H9 (cell line): ENCODE measurements at regions not wholly inside any gene's neighbourhood (a gene's known extent, or its start where the extent isn't known, plus 50 kb on each side); places are given as distances from the start of the nearest gene placed in this dataset.

ENCODE experiments used
- DNase-seq: peaks from one replicate; pipeline ENCODE4 v3.0.0-alpha.2; 2017
- H2AFZ ChIP-seq: one replicate; pipeline ENCODE4 v1.6.1; 2013; ENCODE audit warnings: mild to moderate bottlenecking, low read length, control low read depth, moderate library complexity
- H2AK5ac ChIP-seq: 2 replicates; pipeline ENCODE4 v1.6.1; 2013; ENCODE audit warnings: low read length, control low read depth, mixed read lengths; ENCODE audit not compliant: insufficient read length
- H2BK120ac ChIP-seq: one replicate; pipeline ENCODE4 v1.6.1; 2013; ENCODE audit warnings: low read depth, mild to moderate bottlenecking, low read length, control low read depth, inconsistent platforms; ENCODE audit not compliant: poor library complexity, severe bottlenecking
- H2BK12ac ChIP-seq: 2 replicates; pipeline ENCODE4 v1.6.1; 2013; ENCODE audit warnings: low read length, control low read depth, mixed read lengths, low read depth; ENCODE audit not compliant: insufficient read length
- H2BK15ac ChIP-seq: 2 replicates; pipeline ENCODE4 v1.6.1; 2013; ENCODE audit warnings: low read depth, low read length, control low read depth
- H2BK20ac ChIP-seq: one replicate; pipeline ENCODE4 v1.6.1; 2013; ENCODE audit warnings: low read depth, mild to moderate bottlenecking, low read length, control low read depth, inconsistent platforms; ENCODE audit not compliant: poor library complexity, severe bottlenecking
- H2BK5ac ChIP-seq: 2 replicates; pipeline ENCODE4 v1.6.1; 2013; ENCODE audit warnings: low read length, control low read depth, mixed read lengths; ENCODE audit not compliant: insufficient read length
- H3K14ac ChIP-seq: 2 replicates; pipeline ENCODE4 v1.6.1; 2013; ENCODE audit warnings: low read length, control low read depth; ENCODE audit not compliant: insufficient read depth
- H3K18ac ChIP-seq: 2 replicates; pipeline ENCODE4 v1.6.1; 2013; ENCODE audit warnings: low read depth, mild to moderate bottlenecking, mixed read lengths, low read length, control low read depth; ENCODE audit not compliant: insufficient read length
- H3K23ac ChIP-seq: 2 replicates; pipeline ENCODE4 v1.6.1; 2013; ENCODE audit warnings: low read length, control low read depth, mixed read lengths, low read depth; ENCODE audit not compliant: insufficient read length
- H3K23me2 ChIP-seq: 2 replicates; pipeline ENCODE4 v1.6.1; 2013; ENCODE audit warnings: low read depth, mild to moderate bottlenecking, mixed read lengths, low read length, control low read depth; ENCODE audit not compliant: insufficient read length, poor library complexity, severe bottlenecking
- H3K27ac ChIP-seq: 2 replicates; pipeline ENCODE4 v1.5.1; 2013; ENCODE audit warnings: low read length, control low read depth, mixed read lengths, low read depth; ENCODE audit not compliant: insufficient read length
- H3K27me3 ChIP-seq: 2 replicates; pipeline ENCODE4 v1.6.1; 2013; ENCODE audit warnings: low read length, control low read depth, inconsistent platforms; ENCODE audit not compliant: insufficient read depth
- H3K4ac ChIP-seq: 2 replicates; pipeline ENCODE4 v1.6.1; 2013; ENCODE audit warnings: low read depth, mild to moderate bottlenecking, control low read depth, inconsistent platforms, low read length, moderate library complexity
- H3K4me1 ChIP-seq: 2 replicates; pipeline ENCODE4 v1.6.1; 2013; ENCODE audit warnings: low read length, control low read depth, inconsistent platforms; ENCODE audit not compliant: insufficient read depth
- H3K4me2 ChIP-seq: 2 replicates; pipeline ENCODE4 v1.6.1; 2013; ENCODE audit warnings: low read length, control low read depth, mixed read lengths; ENCODE audit not compliant: insufficient read length, insufficient read depth
- H3K56ac ChIP-seq: 2 replicates; pipeline ENCODE4 v1.6.1; 2013; ENCODE audit warnings: low read depth, mild to moderate bottlenecking, mixed read lengths, low read length, control low read depth; ENCODE audit not compliant: insufficient read length
- H3K79me1 ChIP-seq: 2 replicates; pipeline ENCODE4 v1.6.1; 2013; ENCODE audit warnings: low read depth, mild to moderate bottlenecking, moderate library complexity, low read length, control low read depth, inconsistent platforms; ENCODE audit not compliant: insufficient read depth, poor library complexity, severe bottlenecking
- H3K79me2 ChIP-seq: 2 replicates; pipeline ENCODE4 v1.6.1; 2013; ENCODE audit warnings: low read length, control low read depth, inconsistent platforms; ENCODE audit not compliant: insufficient read depth
- H3K9ac ChIP-seq: 2 replicates; pipeline ENCODE4 v1.6.1; 2013; ENCODE audit warnings: low read length, control low read depth, mixed read lengths; ENCODE audit not compliant: insufficient read length; ENCODE audit errors: extremely low read depth
- H3K9me3 ChIP-seq: one replicate; pipeline ENCODE4 v1.6.1; 2013; ENCODE audit warnings: low read depth, low read length, inconsistent platforms; ENCODE audit not compliant: control insufficient read depth
- H3T11ph ChIP-seq: one replicate; pipeline ENCODE4 v1.6.1; 2013; ENCODE audit warnings: mild to moderate bottlenecking, low read length, control low read depth, inconsistent platforms
- H4K20me1 ChIP-seq: one replicate; pipeline ENCODE4 v1.6.1; 2013; ENCODE audit not compliant: control insufficient read depth, insufficient read length, insufficient read depth
- H4K5ac ChIP-seq: 2 replicates; pipeline ENCODE4 v1.6.1; 2013; ENCODE audit warnings: low read depth, mild to moderate bottlenecking, mixed read lengths, low read length, control low read depth; ENCODE audit not compliant: insufficient read length
- H4K8ac ChIP-seq: replicated peaks from 2 replicates; pipeline ENCODE4 v1.6.1; 2013; ENCODE audit warnings: low read length, control low read depth, mixed read lengths, low read depth; ENCODE audit not compliant: insufficient read length
- H4K91ac ChIP-seq: 2 replicates; pipeline ENCODE4 v1.6.1; 2013; ENCODE audit warnings: low read depth, mild to moderate bottlenecking, moderate library complexity, mixed read lengths, low read length, control low read depth; ENCODE audit not compliant: insufficient read length
- H3K27ac Mint-ChIP-seq, 3 experiments: 2 replicates in 2 of 3; 3 replicates in 1 of 3; pipeline ENCODE4 v1.8.0; 2020 to 2021; ENCODE audit warnings: mixed read lengths in 3 of 3, mild to moderate bottlenecking in 1 of 3, moderate library complexity in 1 of 3
- H3K27me3 Mint-ChIP-seq: 2 replicates; pipeline ENCODE4 v1.8.0; 2021; ENCODE audit warnings: low read depth, mild to moderate bottlenecking, moderate library complexity, mixed read lengths
- H3K36me3 Mint-ChIP-seq, 3 experiments: 2 replicates in 2 of 3; 3 replicates in 1 of 3; pipeline ENCODE4 v1.8.0; 2020 to 2021; ENCODE audit warnings: low read depth in 3 of 3, mixed read lengths in 3 of 3; ENCODE audit not compliant: insufficient read depth in 1 of 3
- H3K4me1 Mint-ChIP-seq, 2 experiments: 2 replicates each; pipeline ENCODE4 v1.8.0; 2020; ENCODE audit warnings: mixed read lengths in 2 of 2
- H3K4me3 Mint-ChIP-seq, 2 experiments: 2 replicates in 1 of 2; 3 replicates in 1 of 2; pipeline ENCODE4 v1.8.0; 2020 to 2021; ENCODE audit warnings: mild to moderate bottlenecking in 2 of 2, mixed read lengths in 2 of 2, moderate library complexity in 1 of 2
- H3K9me3 Mint-ChIP-seq, 2 experiments: 2 replicates in 1 of 2; 3 replicates in 1 of 2; pipeline ENCODE4 v1.8.0; 2020; ENCODE audit warnings: mild to moderate bottlenecking in 2 of 2, mixed read lengths in 2 of 2, moderate library complexity in 1 of 2
- WGBS: extraction: QIAGEN DNeasy Blood & Tissue Kit; methylation state at CpG from one replicate; pipeline ENCODE4 v1.1.7; 2013; ENCODE audit warnings: missing lambda C conversion rate, low lambda C conversion rate, mixed read lengths; ENCODE audit not compliant: insufficient read length; ENCODE audit errors: extremely low coverage; 5-methylcytosine and 5-hydroxymethylcytosine counted together
- TF ChIP-seq, protein P1 (sequence below): fragments of 200-600 bp; sonication (generic); conservative IDR thresholded peaks from 3 replicates; pipeline ENCODE4 v1.8.0; 2021; ENCODE audit warnings: antibody characterized with exemption, mild to moderate bottlenecking

DNA sequence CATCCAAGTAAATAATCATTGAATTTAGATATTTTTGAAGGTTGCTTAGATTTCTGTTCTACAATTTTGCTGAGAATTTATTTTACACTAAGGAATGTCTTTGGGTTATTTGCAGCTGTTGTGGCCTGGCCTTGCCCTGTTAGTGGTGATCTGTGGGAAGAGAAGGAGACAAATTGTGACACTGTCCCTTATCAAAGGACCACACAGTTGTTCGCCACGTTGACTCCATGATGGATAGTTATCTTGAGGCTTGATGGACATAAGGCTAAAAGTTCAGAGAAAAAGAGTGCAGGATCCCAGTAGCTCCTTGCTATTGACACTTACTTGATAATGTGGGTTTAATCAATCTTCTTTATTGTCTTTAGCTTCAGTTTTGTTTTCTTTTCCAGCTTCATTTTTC lies 186.6 kb upstream of the MEF2C start:
- H3K27me3 Mint-ChIP-seq, result no peaks in the 10 kb centered on the region
- Histone ChIP-seq H3K23ac (no peak overlapping the region), H3K9ac (no peak overlapping the region), H2BK120ac (no peak overlapping the region), H3K27me3 (no peaks in the 10 kb centered on the region), H4K20me1 (no peaks in the 10 kb centered on the region), H3T11ph (no peak overlapping the region), H3K18ac (no peak overlapping the region), H4K8ac (no peak overlapping the region), H3K23me2 (no peaks in the 10 kb centered on the region), H2BK12ac (no peak overlapping the region), H3K9me3 (no peaks in the 10 kb centered on the region), H3K14ac (no peak overlapping the region), H2BK5ac (no peak overlapping the region), H2BK15ac (no peak overlapping the region), H3K56ac (no peak overlapping the region), H3K79me2 (no peaks in the 10 kb centered on the region), H2BK20ac (no peak overlapping the region), H4K5ac (no peak overlapping the region), H3K4me1 (no peaks in the 10 kb centered on the region; the same call in 1 of the 2 replicates), H3K4ac (no peak overlapping the region), H3K27ac (no peak overlapping the region), H3K79me1 (no peaks in the 10 kb centered on the region), H2AFZ (no peak overlapping the region), H4K91ac (no peak overlapping the region), H2AK5ac (no peak overlapping the region), H3K4me2 (no peak overlapping the region)
- no peak for DNase-seq
- peak overlapping the region in 1 of 3 experiments; percentile 89; a peak in 2 of 7 replicates for H3K27ac Mint-ChIP-seq
- no peaks in the 10 kb centered on the region for H3K36me3 Mint-ChIP-seq
- H3K4me1 Mint-ChIP-seq, result peaks cover 4 to 5% of the 10 kb centered on the region in 2 experiments
- no peaks in the 10 kb centered on the region for H3K9me3 Mint-ChIP-seq
- TF ChIP-seq, protein P1, sequence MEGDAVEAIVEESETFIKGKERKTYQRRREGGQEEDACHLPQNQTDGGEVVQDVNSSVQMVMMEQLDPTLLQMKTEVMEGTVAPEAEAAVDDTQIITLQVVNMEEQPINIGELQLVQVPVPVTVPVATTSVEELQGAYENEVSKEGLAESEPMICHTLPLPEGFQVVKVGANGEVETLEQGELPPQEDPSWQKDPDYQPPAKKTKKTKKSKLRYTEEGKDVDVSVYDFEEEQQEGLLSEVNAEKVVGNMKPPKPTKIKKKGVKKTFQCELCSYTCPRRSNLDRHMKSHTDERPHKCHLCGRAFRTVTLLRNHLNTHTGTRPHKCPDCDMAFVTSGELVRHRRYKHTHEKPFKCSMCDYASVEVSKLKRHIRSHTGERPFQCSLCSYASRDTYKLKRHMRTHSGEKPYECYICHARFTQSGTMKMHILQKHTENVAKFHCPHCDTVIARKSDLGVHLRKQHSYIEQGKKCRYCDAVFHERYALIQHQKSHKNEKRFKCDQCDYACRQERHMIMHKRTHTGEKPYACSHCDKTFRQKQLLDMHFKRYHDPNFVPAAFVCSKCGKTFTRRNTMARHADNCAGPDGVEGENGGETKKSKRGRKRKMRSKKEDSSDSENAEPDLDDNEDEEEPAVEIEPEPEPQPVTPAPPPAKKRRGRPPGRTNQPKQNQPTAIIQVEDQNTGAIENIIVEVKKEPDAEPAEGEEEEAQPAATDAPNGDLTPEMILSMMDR, result no peak
- no peak overlapping the region for H3K4me3 Mint-ChIP-seq
- no CpG with 5 or more reads among the region's 2 CpGs for WGBS
